Left ventricle myocardium superior (tissue), 1 donor: ENCODE measurements at regions not wholly inside any gene's neighbourhood (a gene's known extent, or its start where the extent isn't known, plus 50 kb on each side); places are given as distances from the start of the nearest gene placed in this dataset.

ENCODE experiments used
- ATAC-seq: fragments of 200-7000 bp; cut with Tn5 transposase; one replicate; pipeline ENCODE4 v1.9.1; 2020; ENCODE audit warnings: mild to moderate bottlenecking, moderate library complexity
- DNase-seq: peaks from one replicate; pipeline ENCODE4 v3.0.0-alpha.2; 2020
- intact Hi-C: fragments of 100-400 bp; cut with micrococcal nuclease; formaldehyde crosslinking; loops from one replicate; pipeline ENCODE4 v1.11.0; 2022
- donor health status: DM: no; HTN: yes; CAD: no; lungs with severe emphysema.

- no peak for ATAC-seq
- intact Hi-C loops, result no loop called here
- DNase-seq, result peak; percentile 4
These were observed 356.2 kb downstream of the GLRX3 start for GRCh38 chr10:130492266-130492934.

- intact Hi-C loops, result no loop called here
- ATAC-seq (no peak), DNase-seq (peak; percentile 18)
These were observed 356.8 kb downstream of the GLRX3 start for GRCh38 chr10:130493021-130493420.

GRCh38 chr10:130493446-130494145 lies 357.4 kb downstream of the GLRX3 start:
- ATAC-seq (no peak), DNase-seq (peak; percentile 30)
- intact Hi-C loops, result no loop called here

- DNase-seq, result peak; percentile 11
- intact Hi-C loops, result no loop called here
- no peak for ATAC-seq
These were observed 359.1 kb downstream of the GLRX3 start for GRCh38 chr10:130495116-130495862.

GRCh38 chr10:130495891-130496636 lies 359.9 kb downstream of the GLRX3 start:
- DNase-seq (peak; percentile 7), ATAC-seq (no peak)
- intact Hi-C loops, result no loop called here

- ATAC-seq, result no peak
- peak; percentile 7 for DNase-seq
These were observed 361.1 kb downstream of the GLRX3 start for GRCh38 chr10:130497056-130498010.

GRCh38 chr10:130498042-130498441 lies 361.9 kb downstream of the GLRX3 start:
- ATAC-seq, result no peak
- DNase-seq, result peak; percentile 3
- intact Hi-C loops, result no loop called here

More at GRCh38 chr10:130497056-130498010, 361.1 kb downstream of the GLRX3 start:
- intact Hi-C loops, result no loop called here

- intact Hi-C loops, result no loop called here
- no peak for ATAC-seq
- no peak for DNase-seq
These were observed 362.7 kb downstream of the GLRX3 start for GRCh38 chr10:130498934-130499333.

GRCh38 chr10:130499541-130499940 lies 363.4 kb downstream of the GLRX3 start:
- intact Hi-C loops, result no loop called here
- ATAC-seq (no peak), DNase-seq (peak; percentile 2)

- peak; percentile 5 for DNase-seq
These were observed 364.2 kb downstream of the GLRX3 start for GRCh38 chr10:130500261-130501000.

GRCh38 chr10:130507461-130507860 lies 371.3 kb downstream of the GLRX3 start:
- ATAC-seq (no peak), DNase-seq (no peak)
- intact Hi-C loops, result no loop called here

More at GRCh38 chr10:130500261-130501000, 364.2 kb downstream of the GLRX3 start:
- intact Hi-C loops, result no loop called here
- no peak for ATAC-seq

- DNase-seq, result no peak
- intact Hi-C loops, result no loop called here
- no peak for ATAC-seq
These were observed 373.9 kb downstream of the GLRX3 start for GRCh38 chr10:130509881-130510689.

GRCh38 chr10:130510755-130511154 lies 374.6 kb downstream of the GLRX3 start:
- intact Hi-C loops, result no loop called here
- no peak for ATAC-seq

GRCh38 chr10:130511766-130512165 lies 375.6 kb downstream of the GLRX3 start:
- ATAC-seq (no peak), DNase-seq (no peak)
- intact Hi-C loops, result no loop called here

More at GRCh38 chr10:130510755-130511154, 374.6 kb downstream of the GLRX3 start:
- no peak for DNase-seq

- intact Hi-C loops, result no loop called here
- DNase-seq, result no peak
- ATAC-seq, result no peak
These were observed 376.7 kb downstream of the GLRX3 start for GRCh38 chr10:130512936-130513335.

- no peak for ATAC-seq
These were observed 377.7 kb downstream of the GLRX3 start for GRCh38 chr10:130513686-130514476.

More at GRCh38 chr10:130513686-130514476, 377.7 kb downstream of the GLRX3 start:
- intact Hi-C loops, result no loop called here
- no peak for DNase-seq
